ENCODE measurements at regions not wholly inside any gene's neighbourhood (a gene's known extent, or its start where the extent isn't known, plus 50 kb on each side); places are given as distances from the start of the nearest gene placed in this dataset.
"Not testable (repeated sequence)": the region's sequence is repeated elsewhere in the genome, so short reads cannot be mapped to it uniquely, and the experiment has no call there.

- H3K27me3 ChIP-seq (ENCODE audit: control insufficient read depth, insufficient read depth, low read length, poor library complexity, severe bottlenecking), result no peaks in the 10 kb centered on the region
- no peaks in the 10 kb centered on the region for H3K36me3 ChIP-seq (ENCODE audit: control insufficient read depth, insufficient read depth, low read length)
- WGBS, 2 experiments, result 94 to 98% methylated on average over 3 of the region's 3 CpGs
- no peaks in the 10 kb centered on the region for H3K9me3 ChIP-seq (ENCODE audit: control insufficient read depth, low read length)
- H3K27ac ChIP-seq (ENCODE audit: insufficient read depth, low read depth, low read length, poor library complexity, severe bottlenecking), result no peak overlapping the region
- H3K4me3 ChIP-seq (ENCODE audit: insufficient read depth, low read depth, low read length), result no peak overlapping the region
- H3K4me1 ChIP-seq (ENCODE audit: control insufficient read depth, insufficient read depth, low read length), result no peaks in the 10 kb centered on the region
Measured at GRCh38 chr5:17012289-17012688, 76.2 kb upstream of the MYO10 start.

GRCh38 chr5:17014686-17015085 is 78.6 kb upstream of the MYO10 start:
- H3K4me3 ChIP-seq (ENCODE audit: insufficient read depth, low read depth, low read length), result no peak overlapping the region
- no peaks in the 10 kb centered on the region for H3K4me1 ChIP-seq (ENCODE audit: control insufficient read depth, insufficient read depth, low read length)
- H3K27ac ChIP-seq (ENCODE audit: insufficient read depth, low read depth, low read length, poor library complexity, severe bottlenecking), result no peak overlapping the region
- no peaks in the 10 kb centered on the region for H3K9me3 ChIP-seq (ENCODE audit: control insufficient read depth, low read length)
- no peaks in the 10 kb centered on the region for H3K27me3 ChIP-seq (ENCODE audit: control insufficient read depth, insufficient read depth, low read length, poor library complexity, severe bottlenecking)
- WGBS, 2 experiments, result 80 to 86% methylated on average over 3 of the region's 3 CpGs
- no peaks in the 10 kb centered on the region for H3K36me3 ChIP-seq (ENCODE audit: control insufficient read depth, insufficient read depth, low read length)

- H3K4me3 ChIP-seq (ENCODE audit: insufficient read depth, low read depth, low read length), result no peak overlapping the region
- H3K9me3 ChIP-seq (ENCODE audit: control insufficient read depth, low read length), result no peaks in the 10 kb centered on the region
- H3K4me1 ChIP-seq (ENCODE audit: control insufficient read depth, insufficient read depth, low read length), result no peaks in the 10 kb centered on the region
- 100% methylated on average over 1 of the region's 1 CpG; no CpG with 5 or more reads in 1 of the 2 experiments for WGBS, 2 experiments
- no peaks in the 10 kb centered on the region for H3K36me3 ChIP-seq (ENCODE audit: control insufficient read depth, insufficient read depth, low read length)
- no peaks in the 10 kb centered on the region for H3K27me3 ChIP-seq (ENCODE audit: control insufficient read depth, insufficient read depth, low read length, poor library complexity, severe bottlenecking)
- no peak overlapping the region for H3K27ac ChIP-seq (ENCODE audit: insufficient read depth, low read depth, low read length, poor library complexity, severe bottlenecking)
Measured at GRCh38 chr5:17018871-17019270, 82.8 kb upstream of the MYO10 start.

GRCh38 chr5:17019324-17019723 is 83.2 kb upstream of the MYO10 start:
- 91 to 94% methylated on average over 6 of the region's 6 CpGs for WGBS, 2 experiments
- Histone ChIP-seq H3K9me3 (ENCODE audit: control insufficient read depth, low read length) (no peaks in the 10 kb centered on the region), H3K4me3 (ENCODE audit: insufficient read depth, low read depth, low read length) (no peak overlapping the region), H3K27me3 (ENCODE audit: control insufficient read depth, insufficient read depth, low read length, poor library complexity, severe bottlenecking) (no peaks in the 10 kb centered on the region), H3K4me1 (ENCODE audit: control insufficient read depth, insufficient read depth, low read length) (no peaks in the 10 kb centered on the region), H3K27ac (ENCODE audit: insufficient read depth, low read depth, low read length, poor library complexity, severe bottlenecking) (no peak overlapping the region), H3K36me3 (ENCODE audit: control insufficient read depth, insufficient read depth, low read length) (no peaks in the 10 kb centered on the region)

- Histone ChIP-seq H3K9me3 (ENCODE audit: control insufficient read depth, low read length) (no peaks in the 10 kb centered on the region), H3K36me3 (ENCODE audit: control insufficient read depth, insufficient read depth, low read length) (no peaks in the 10 kb centered on the region), H3K4me1 (ENCODE audit: control insufficient read depth, insufficient read depth, low read length) (no peaks in the 10 kb centered on the region), H3K27me3 (ENCODE audit: control insufficient read depth, insufficient read depth, low read length, poor library complexity, severe bottlenecking) (no peaks in the 10 kb centered on the region), H3K27ac (ENCODE audit: insufficient read depth, low read depth, low read length, poor library complexity, severe bottlenecking) (no peak overlapping the region), H3K4me3 (ENCODE audit: insufficient read depth, low read depth, low read length) (no peak overlapping the region)
- 90 to 95% methylated on average over 8 of the region's 8 CpGs for WGBS, 2 experiments
Measured at GRCh38 chr5:17020678-17021601, 84.9 kb upstream of the MYO10 start.

- no peak overlapping the region for H3K4me3 ChIP-seq (ENCODE audit: insufficient read depth, low read depth, low read length)
- no peaks in the 10 kb centered on the region for H3K4me1 ChIP-seq (ENCODE audit: control insufficient read depth, insufficient read depth, low read length)
- no peaks in the 10 kb centered on the region for H3K27me3 ChIP-seq (ENCODE audit: control insufficient read depth, insufficient read depth, low read length, poor library complexity, severe bottlenecking)
- H3K9me3 ChIP-seq (ENCODE audit: control insufficient read depth, low read length), result no peaks in the 10 kb centered on the region
- H3K27ac ChIP-seq (ENCODE audit: insufficient read depth, low read depth, low read length, poor library complexity, severe bottlenecking), result no peak overlapping the region
- H3K36me3 ChIP-seq (ENCODE audit: control insufficient read depth, insufficient read depth, low read length), result no peaks in the 10 kb centered on the region
Measured at GRCh38 chr5:17021602-17021932, 85.5 kb upstream of the MYO10 start.

GRCh38 chr5:17022296-17022695 is 86.2 kb upstream of the MYO10 start:
- Histone ChIP-seq H3K9me3 (ENCODE audit: control insufficient read depth, low read length) (no peaks in the 10 kb centered on the region), H3K27ac (ENCODE audit: insufficient read depth, low read depth, low read length, poor library complexity, severe bottlenecking) (no peak overlapping the region), H3K36me3 (ENCODE audit: control insufficient read depth, insufficient read depth, low read length) (no peaks in the 10 kb centered on the region), H3K27me3 (ENCODE audit: control insufficient read depth, insufficient read depth, low read length, poor library complexity, severe bottlenecking) (no peaks in the 10 kb centered on the region), H3K4me3 (ENCODE audit: insufficient read depth, low read depth, low read length) (no peak overlapping the region), H3K4me1 (ENCODE audit: control insufficient read depth, insufficient read depth, low read length) (no peaks in the 10 kb centered on the region)
- WGBS, 2 experiments, result 92 to 100% methylated on average over 2 of the region's 2 CpGs

- no peaks in the 10 kb centered on the region for H3K4me1 ChIP-seq (ENCODE audit: control insufficient read depth, insufficient read depth, low read length)
- no peaks in the 10 kb centered on the region for H3K36me3 ChIP-seq (ENCODE audit: control insufficient read depth, insufficient read depth, low read length)
- H3K9me3 ChIP-seq (ENCODE audit: control insufficient read depth, low read length), result no peaks in the 10 kb centered on the region
- no peak overlapping the region for H3K27ac ChIP-seq (ENCODE audit: insufficient read depth, low read depth, low read length, poor library complexity, severe bottlenecking)
- H3K4me3 ChIP-seq (ENCODE audit: insufficient read depth, low read depth, low read length), result no peak overlapping the region
- WGBS, 2 experiments, result 86 to 91% methylated on average over 5 to 6 of the region's 6 CpGs
- no peaks in the 10 kb centered on the region for H3K27me3 ChIP-seq (ENCODE audit: control insufficient read depth, insufficient read depth, low read length, poor library complexity, severe bottlenecking)
Measured at GRCh38 chr5:17024686-17025180, 88.6 kb upstream of the MYO10 start.

GRCh38 chr5:17031659-17032277 is 95.7 kb upstream of the MYO10 start:
- not testable (repeated sequence) for H3K36me3 ChIP-seq (ENCODE audit: control insufficient read depth, insufficient read depth, low read length); H3K27me3 ChIP-seq (ENCODE audit: control insufficient read depth, insufficient read depth, low read length, poor library complexity, severe bottlenecking); H3K4me1 ChIP-seq (ENCODE audit: control insufficient read depth, insufficient read depth, low read length); H3K9me3 ChIP-seq (ENCODE audit: control insufficient read depth, low read length); H3K27ac ChIP-seq (ENCODE audit: insufficient read depth, low read depth, low read length, poor library complexity, severe bottlenecking); H3K4me3 ChIP-seq (ENCODE audit: insufficient read depth, low read depth, low read length)
- 95% methylated on average over 24 of the region's 24 CpGs for WGBS, 2 experiments

- H3K9me3 ChIP-seq (ENCODE audit: control insufficient read depth, low read length); H3K4me3 ChIP-seq (ENCODE audit: insufficient read depth, low read depth, low read length); H3K27ac ChIP-seq (ENCODE audit: insufficient read depth, low read depth, low read length, poor library complexity, severe bottlenecking); H3K4me1 ChIP-seq (ENCODE audit: control insufficient read depth, insufficient read depth, low read length); H3K27me3 ChIP-seq (ENCODE audit: control insufficient read depth, insufficient read depth, low read length, poor library complexity, severe bottlenecking); H3K36me3 ChIP-seq (ENCODE audit: control insufficient read depth, insufficient read depth, low read length): not testable (repeated sequence)
- 94 to 95% methylated on average over 43 of the region's 43 CpGs for WGBS, 2 experiments
Measured at GRCh38 chr5:17032314-17032985, 96.4 kb upstream of the MYO10 start.

Measured in ectodermal cell (in vitro differentiated cells).